ENCODE measurements at regions not wholly inside any gene's neighbourhood (a gene's known extent, or its start where the extent isn't known, plus 50 kb on each side); places are given as distances from the start of the nearest gene placed in this dataset.

DNA sequence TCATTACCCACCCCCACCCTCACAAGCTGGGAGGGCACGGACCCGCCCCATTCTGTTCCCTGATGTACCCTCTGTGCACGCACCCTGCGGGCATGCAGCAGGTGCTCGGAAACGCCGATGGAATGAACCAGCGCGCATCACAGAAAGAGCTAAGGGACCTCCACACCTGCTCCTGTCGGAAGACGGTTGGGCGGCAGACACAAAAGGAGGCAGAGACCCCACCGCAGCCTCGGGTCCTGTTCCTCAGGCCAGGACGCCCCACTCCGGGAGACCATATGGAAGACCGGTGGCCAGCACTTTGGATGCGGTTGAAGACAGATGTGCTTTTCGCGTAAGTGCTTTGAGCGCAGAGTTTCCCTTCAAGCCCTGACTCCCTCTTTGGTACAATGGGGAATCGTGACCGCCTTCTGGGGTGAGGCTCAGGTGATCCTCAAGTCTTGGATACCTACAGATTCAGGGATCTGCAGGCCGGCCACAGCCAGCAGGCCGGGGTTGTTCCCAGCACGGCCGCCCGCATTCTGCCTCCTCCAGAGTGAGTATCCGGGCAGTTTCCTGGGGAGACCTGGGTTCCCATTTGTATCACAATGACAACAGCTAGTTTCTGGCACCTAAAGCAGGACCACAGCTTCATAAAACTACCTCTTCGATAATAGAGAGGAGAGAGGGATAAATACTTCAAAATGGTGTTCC is 123.1 kb downstream of the FOXL1 start:
- H3K9me3 Mint-ChIP-seq, result peaks cover 0 to 2% (median 0%) of the 10 kb centered on the region in 9 donors
- POLR2A ChIA-PET, result no interaction called here
- ATAC-seq (no peak), DNase-seq (no peak)
- H3K36me3 Mint-ChIP-seq, result no peaks in the 10 kb centered on the region
- H3K4me3 Mint-ChIP-seq, result no peak overlapping the region
- no peak overlapping the region for H3K27ac Mint-ChIP-seq
- no peaks in the 10 kb centered on the region for H3K4me1 Mint-ChIP-seq
- H3K27me3 Mint-ChIP-seq, result peaks cover 2 to 18% (median 9%) of the 10 kb centered on the region in 5 donors

DNA sequence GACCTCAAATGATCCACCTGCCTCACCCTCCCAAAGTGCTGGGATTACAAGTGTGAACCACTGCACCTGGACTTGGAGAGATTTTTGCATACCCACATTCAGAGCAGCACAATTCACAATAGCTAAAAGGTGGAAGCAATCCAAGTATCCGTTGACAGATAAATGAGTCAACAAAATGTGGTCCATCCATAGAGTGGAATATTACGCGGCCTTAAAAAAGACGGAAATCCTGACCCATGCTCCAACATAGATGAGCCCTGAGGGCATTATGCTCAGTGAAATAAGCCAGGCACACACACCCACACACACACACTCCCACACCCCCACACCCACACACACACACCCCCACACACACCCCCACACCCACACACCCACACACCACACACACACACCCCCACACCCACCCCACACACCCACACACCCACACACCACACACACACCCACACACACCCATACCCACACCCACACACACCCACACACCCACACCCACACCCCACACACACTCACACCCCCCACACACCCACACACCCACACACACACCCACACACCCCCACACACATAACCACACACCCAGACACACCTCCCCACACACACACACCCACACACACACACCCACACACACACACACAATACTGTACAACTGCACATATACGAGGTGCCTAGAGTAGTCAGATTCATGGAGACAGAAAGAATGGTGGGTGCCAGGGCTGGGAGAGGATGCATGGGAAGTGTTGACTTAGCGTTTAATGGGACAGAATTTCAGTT is 124.7 kb downstream of the FOXL1 start:
- Mint-ChIP-seq H3K27ac (no peak overlapping the region), H3K9me3 (peaks cover 0 to 2% (median 0%) of the 10 kb centered on the region in 9 donors), H3K4me3 (no peak overlapping the region), H3K36me3 (no peaks in the 10 kb centered on the region), H3K27me3 (peaks cover 0 to 24% (median 13%) of the 10 kb centered on the region in 5 donors), H3K4me1 (no peaks in the 10 kb centered on the region)
- DNase-seq (no peak), ATAC-seq (no peak)
- POLR2A ChIA-PET, result no interaction called here

DNA sequence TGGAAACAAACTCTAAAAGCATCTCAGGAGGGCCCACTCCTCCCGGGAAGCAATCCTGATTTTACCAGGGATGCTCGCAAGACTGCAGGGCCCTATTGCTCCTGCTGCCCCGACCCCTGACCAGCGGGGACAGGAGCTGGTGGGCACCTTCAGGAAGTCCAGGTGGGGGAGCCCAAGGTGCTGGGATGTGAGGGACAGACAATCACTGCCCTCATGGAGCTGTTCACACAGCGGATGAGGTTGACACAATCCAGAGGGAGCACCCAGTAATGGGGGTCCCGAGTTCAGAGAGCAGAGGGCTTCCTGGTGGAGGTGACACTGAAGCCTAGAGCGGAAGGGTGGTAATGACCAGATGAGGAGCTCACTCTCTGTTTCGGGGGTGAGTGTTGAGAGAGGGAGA is 126.2 kb downstream of the FOXL1 start:
- H3K36me3 Mint-ChIP-seq, result no peaks in the 10 kb centered on the region
- H3K4me1 Mint-ChIP-seq, result no peaks in the 10 kb centered on the region
- POLR2A ChIA-PET, result no interaction called here
- H3K27me3 Mint-ChIP-seq, result peaks cover 0 to 25% (median 13%) of the 10 kb centered on the region in 5 donors
- H3K4me3 Mint-ChIP-seq, result no peak overlapping the region
- DNase-seq (no peak), ATAC-seq (no peak)
- H3K27ac Mint-ChIP-seq, result no peak overlapping the region
- peaks cover 0 to 3% (median 0%) of the 10 kb centered on the region in 9 donors for H3K9me3 Mint-ChIP-seq

DNA sequence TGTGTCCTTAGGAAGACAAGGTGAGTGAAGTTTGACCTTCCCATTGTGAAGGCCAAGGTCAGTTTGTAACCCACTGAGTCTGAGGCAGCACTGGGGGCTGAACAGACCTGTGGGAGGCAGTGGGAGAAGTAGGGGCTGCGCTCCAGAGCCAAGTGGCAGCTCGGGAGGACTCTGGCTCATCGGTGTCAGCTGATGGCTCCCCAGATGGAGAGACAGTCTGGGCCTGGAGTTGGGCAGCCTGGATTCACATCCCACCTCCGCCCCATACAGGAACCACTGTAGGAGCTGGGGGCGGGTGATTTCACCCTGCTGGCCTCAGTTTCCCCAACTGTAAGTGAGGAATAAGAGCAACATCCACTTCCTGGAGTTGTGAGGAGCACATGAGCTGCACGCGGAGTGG is 128.4 kb downstream of the FOXL1 start:
- no peaks in the 10 kb centered on the region for H3K4me1 Mint-ChIP-seq
- H3K4me3 Mint-ChIP-seq, result no peak overlapping the region
- H3K9me3 Mint-ChIP-seq, result peaks cover 0 to 3% (median 0%) of the 10 kb centered on the region in 9 donors
- peaks cover 0 to 24% (median 9%) of the 10 kb centered on the region in 5 donors for H3K27me3 Mint-ChIP-seq
- no peaks in the 10 kb centered on the region for H3K36me3 Mint-ChIP-seq
- POLR2A ChIA-PET, result no interaction called here
- DNase-seq, result no peak
- ATAC-seq, result no peak
- H3K27ac Mint-ChIP-seq, result no peak overlapping the region

DNA sequence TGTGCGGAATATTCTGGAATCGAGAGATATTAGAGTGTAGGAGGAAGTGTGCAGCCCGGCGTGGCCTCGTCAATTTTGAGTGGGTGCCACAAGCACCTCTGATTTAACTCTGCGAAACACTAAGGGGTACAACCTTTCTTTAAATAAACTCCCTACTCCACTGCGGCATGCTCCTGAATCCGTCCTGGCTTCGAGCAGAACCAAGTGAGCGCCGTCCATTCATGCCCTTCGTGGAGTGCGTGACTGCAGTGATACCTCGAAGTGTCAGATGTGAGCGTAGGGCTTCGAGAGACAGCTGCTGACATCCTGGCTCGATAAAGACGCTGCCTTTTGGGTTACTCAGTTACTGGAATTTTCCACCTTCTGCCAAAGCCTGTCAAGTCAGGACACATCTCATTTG is 128.8 kb downstream of the FOXL1 start:
- peaks cover 0 to 3% (median 0%) of the 10 kb centered on the region in 9 donors for H3K9me3 Mint-ChIP-seq
- peaks cover 0 to 28% (median 8%) of the 10 kb centered on the region in 5 donors for H3K27me3 Mint-ChIP-seq
- DNase-seq, result no peak
- H3K36me3 Mint-ChIP-seq, result no peaks in the 10 kb centered on the region
- ATAC-seq, result no peak
- H3K4me1 Mint-ChIP-seq, result no peaks in the 10 kb centered on the region
- no peak overlapping the region for H3K4me3 Mint-ChIP-seq
- POLR2A ChIA-PET, result no interaction called here
- H3K27ac Mint-ChIP-seq, result no peak overlapping the region

DNA sequence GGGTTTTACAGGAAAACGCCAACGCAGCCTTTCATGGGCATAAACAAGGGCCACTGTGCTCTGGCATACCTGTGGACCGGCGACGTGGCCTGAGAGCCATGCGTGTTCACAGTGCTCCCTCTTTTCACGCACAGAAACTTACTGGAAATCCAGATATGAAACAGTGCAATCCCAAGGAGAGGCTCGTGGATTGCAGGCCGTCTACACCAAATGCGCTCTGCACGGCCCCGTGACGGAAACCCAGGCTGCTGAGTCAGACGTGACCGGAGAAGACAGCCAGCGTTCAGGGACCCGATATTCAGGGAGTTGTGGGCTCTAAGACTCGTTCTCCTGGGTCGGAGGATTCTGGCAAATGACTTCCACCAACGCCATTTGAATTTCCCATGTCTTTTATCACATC is 129.2 kb downstream of the FOXL1 start:
- Mint-ChIP-seq H3K4me1 (no peaks in the 10 kb centered on the region), H3K36me3 (no peaks in the 10 kb centered on the region), H3K27ac (no peak overlapping the region), H3K4me3 (no peak overlapping the region), H3K27me3 (peaks cover 1 to 32% (median 8%) of the 10 kb centered on the region in 5 donors), H3K9me3 (peaks cover 0 to 3% (median 0%) of the 10 kb centered on the region in 9 donors)
- ATAC-seq (no peak), DNase-seq (no peak)
- POLR2A ChIA-PET, result no interaction called here

DNA sequence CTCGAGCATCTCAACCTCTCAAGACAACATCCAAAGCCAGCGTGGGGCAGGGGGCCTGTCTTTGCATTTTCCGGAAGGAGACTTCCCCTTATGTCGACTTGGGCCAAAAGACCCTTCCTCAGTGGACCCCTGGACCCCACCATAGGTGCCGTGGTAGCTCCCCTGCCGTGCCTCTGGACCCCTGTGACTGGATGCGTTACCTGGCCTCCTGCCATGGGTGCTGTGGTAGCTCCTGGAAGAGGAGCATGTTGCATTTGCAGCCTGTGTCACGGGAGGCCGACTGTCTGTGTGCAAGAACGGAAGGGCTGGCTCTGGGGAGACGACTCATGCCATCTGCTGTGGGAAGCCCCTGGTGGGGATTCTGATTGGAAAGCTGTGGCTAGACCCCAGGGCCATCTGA is 130.1 kb downstream of the FOXL1 start:
- H3K36me3 Mint-ChIP-seq, result no peaks in the 10 kb centered on the region
- no peaks in the 10 kb centered on the region for H3K4me1 Mint-ChIP-seq
- no peak overlapping the region for H3K27ac Mint-ChIP-seq
- DNase-seq, result no peak
- peaks cover 0 to 3% (median 0%) of the 10 kb centered on the region in 9 donors for H3K9me3 Mint-ChIP-seq
- POLR2A ChIA-PET, result no interaction called here
- ATAC-seq, result no peak
- peaks cover 3 to 34% (median 10%) of the 10 kb centered on the region in 5 donors for H3K27me3 Mint-ChIP-seq
- H3K4me3 Mint-ChIP-seq, result no peak overlapping the region

DNA sequence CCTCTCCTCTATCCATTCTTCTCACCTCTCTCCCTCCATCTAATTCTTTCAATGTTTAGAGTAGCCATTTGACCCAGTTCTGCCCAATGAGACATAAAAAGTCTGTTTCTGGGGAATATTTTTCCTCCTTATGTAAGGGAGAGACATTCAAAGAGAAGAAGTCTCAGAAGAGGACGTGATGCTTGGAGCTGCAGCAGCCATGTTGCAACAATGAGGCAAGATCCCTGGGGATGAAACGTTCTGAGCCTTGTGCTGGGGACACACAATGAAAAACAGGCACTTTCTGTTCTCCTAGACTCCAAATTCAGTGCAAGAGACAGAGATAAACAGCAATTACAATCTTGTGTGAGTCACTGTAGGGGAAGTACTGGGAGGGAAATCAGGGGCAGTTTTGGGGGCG is 130.8 kb downstream of the FOXL1 start:
- no peak for ATAC-seq
- Mint-ChIP-seq H3K9me3 (peaks cover 0 to 3% (median 0%) of the 10 kb centered on the region in 9 donors), H3K36me3 (no peaks in the 10 kb centered on the region), H3K27me3 (peaks cover 3 to 40% (median 10%) of the 10 kb centered on the region in 5 donors), H3K4me3 (no peak overlapping the region), H3K27ac (no peak overlapping the region), H3K4me1 (no peaks in the 10 kb centered on the region)
- POLR2A ChIA-PET, result no interaction called here
- no peak for DNase-seq

DNA sequence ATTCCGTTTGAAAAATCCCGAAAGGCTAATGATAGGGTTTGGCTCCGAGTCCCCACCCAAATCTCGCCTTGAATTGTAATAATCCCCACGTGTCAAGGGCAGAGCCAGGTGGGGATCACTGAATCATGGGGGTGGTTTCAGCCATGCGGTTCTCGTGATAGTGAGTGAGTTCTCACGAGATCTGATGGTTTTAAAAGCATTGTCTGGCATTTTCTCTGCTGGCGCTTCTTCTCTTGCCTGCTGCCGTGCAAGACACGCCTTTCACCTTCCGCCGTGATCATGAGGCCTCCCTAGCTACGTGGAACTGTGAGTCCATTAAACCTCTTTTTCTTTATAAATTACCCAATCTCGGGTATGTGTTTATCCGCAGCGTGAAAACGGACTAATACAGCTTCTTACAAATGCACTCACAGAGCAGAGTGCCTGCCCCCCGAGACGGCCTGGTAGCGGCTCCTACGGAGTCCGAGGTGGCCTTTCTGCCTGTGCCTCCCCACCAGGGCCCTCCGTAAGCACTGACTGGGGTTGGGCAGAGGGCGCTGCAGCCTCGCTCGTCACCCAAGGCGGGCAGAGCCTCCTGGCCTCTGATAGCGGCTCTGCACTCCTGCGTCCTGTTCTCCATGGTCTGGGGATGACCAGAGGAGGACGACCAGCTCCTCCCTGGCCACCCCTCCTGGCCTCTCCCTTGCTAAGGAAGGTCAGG is 131.7 kb downstream of the FOXL1 start:
- Mint-ChIP-seq H3K4me3 (no peak overlapping the region), H3K4me1 (no peaks in the 10 kb centered on the region), H3K27me3 (peaks cover 3 to 46% (median 8%) of the 10 kb centered on the region in 5 donors), H3K36me3 (no peaks in the 10 kb centered on the region), H3K27ac (no peak overlapping the region), H3K9me3 (peaks cover 0 to 3% (median 0%) of the 10 kb centered on the region in 9 donors)
- ATAC-seq (no peak), DNase-seq (no peak)
- POLR2A ChIA-PET, result no interaction called here

DNA sequence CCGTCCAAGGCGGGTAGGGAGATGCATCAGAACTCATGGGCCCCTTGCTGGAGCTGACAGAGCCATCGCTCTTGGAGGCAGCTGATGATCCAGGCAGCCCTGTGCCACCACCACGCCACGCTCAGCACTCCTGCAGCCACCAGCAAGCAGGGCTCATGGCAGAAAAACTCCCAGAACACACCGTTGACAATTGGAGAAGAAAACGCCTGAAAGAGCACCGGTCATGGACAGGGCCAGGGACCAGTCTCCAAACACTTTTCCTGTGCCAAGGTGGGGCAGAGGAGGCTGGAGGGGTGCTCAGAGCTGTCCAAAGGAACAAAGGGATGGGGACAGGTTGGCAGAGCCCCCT is 132.2 kb downstream of the FOXL1 start:
- Mint-ChIP-seq H3K4me3 (no peak overlapping the region), H3K4me1 (no peaks in the 10 kb centered on the region), H3K27ac (no peak overlapping the region), H3K9me3 (peaks cover 0 to 4% (median 0%) of the 10 kb centered on the region in 9 donors), H3K27me3 (peaks cover 3 to 47% (median 7%) of the 10 kb centered on the region in 5 donors), H3K36me3 (no peaks in the 10 kb centered on the region)
- ATAC-seq (no peak), DNase-seq (no peak)
- POLR2A ChIA-PET, result no interaction called here

DNA sequence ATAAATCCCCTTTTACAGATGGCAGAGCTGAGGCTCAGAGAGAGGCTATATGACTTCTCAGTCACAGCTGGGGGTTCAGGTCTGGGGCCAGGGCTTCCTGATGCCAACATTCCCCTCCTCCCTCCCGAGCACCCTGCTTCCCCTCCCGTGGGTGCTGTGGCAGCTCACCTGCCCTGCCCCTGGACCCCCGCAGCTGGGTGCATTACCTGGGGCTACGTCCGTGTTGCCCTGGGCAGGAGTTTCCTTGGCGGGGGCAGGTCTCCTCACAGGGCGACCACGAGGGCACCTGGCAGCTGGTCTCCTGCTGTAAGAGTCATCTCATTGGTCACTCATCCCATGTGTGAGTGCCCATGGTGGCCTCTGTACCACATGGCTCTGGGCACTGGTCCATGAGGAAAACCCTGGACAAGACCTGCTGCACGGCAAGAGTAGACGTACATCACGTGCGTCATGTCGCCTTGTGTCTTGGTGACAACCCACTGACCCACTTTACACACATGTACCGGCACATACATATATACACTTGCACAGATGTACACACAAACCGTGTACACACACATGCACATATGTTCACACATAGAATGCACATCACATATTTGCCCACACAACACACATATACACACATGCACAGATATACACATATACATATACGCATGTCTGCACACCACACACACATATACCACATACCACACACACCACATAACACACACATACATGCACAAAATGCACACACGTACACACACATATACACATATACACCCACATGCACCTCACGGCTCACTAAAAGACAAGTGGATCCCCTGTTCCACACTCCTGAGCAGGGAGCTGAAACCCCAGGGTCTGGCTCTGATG is 134.0 kb downstream of the FOXL1 start:
- Mint-ChIP-seq H3K4me1 (no peaks in the 10 kb centered on the region), H3K4me3 (no peak overlapping the region), H3K27ac (no peak overlapping the region), H3K27me3 (peaks cover 4 to 40% (median 11%) of the 10 kb centered on the region in 5 donors), H3K9me3 (peaks cover 0 to 6% (median 0%) of the 10 kb centered on the region in 9 donors), H3K36me3 (no peaks in the 10 kb centered on the region)
- DNase-seq (no peak), ATAC-seq (no peak)
- POLR2A ChIA-PET, result no interaction called here

DNA sequence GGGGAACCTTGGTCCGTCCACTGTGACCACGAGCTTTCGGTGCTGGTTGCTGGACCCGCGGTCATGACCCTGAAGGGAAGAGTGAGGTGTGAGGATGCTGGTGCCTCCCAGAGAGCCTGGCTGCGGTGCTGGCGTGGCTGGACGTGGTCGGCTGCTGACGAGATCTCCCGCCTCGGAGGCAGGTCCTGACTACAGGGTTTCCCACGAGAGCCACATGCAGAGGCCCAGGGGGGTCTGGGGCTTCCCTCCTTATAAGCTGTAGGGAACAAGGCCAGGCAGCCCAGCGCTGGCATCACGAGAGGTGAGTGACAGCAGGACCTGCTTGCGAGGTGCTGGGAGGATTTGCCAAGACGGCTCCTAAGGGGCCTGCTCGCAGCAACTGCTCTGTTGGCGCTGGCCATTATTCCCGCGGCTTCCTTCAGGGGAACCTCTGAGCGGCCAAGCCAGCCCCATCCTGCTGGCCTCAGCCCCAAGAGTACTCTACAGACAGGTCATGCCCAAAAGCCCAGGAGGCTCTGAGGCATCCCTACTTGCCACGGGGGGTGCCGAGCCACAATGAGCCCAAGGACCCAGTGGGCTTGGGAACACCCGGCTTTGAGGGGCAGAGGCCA is 134.8 kb downstream of the FOXL1 start:
- Mint-ChIP-seq H3K4me1 (no peaks in the 10 kb centered on the region), H3K4me3 (no peak overlapping the region), H3K27ac (no peak overlapping the region), H3K36me3 (no peaks in the 10 kb centered on the region), H3K27me3 (peaks cover 5 to 46% (median 15%) of the 10 kb centered on the region in 5 donors), H3K9me3 (peaks cover 0 to 4% (median 0%) of the 10 kb centered on the region in 9 donors)
- no peak for DNase-seq
- POLR2A ChIA-PET, result no interaction called here
- ATAC-seq, result no peak
